ENCODE measurements at regions not wholly inside any gene's neighbourhood (a gene's known extent, or its start where the extent isn't known, plus 50 kb on each side); places are given as distances from the start of the nearest gene placed in this dataset.
A peak's percentile ranks its signal among the peaks of the same experiment; 100 is the strongest.
"Not testable (repeated sequence)": the region's sequence is repeated elsewhere in the genome, so short reads cannot be mapped to it uniquely, and the experiment has no call there.

- not testable (repeated sequence) for DNase-seq (ENCODE audit: low read depth, low spot score); H3K9me3 Mint-ChIP-seq; H3K4me3 Mint-ChIP-seq; H3K27ac Mint-ChIP-seq (ENCODE audit: unreplicated experiment); H3K36me3 Mint-ChIP-seq (ENCODE audit: low read depth); H3K4me1 Mint-ChIP-seq
- H3K27me3 Mint-ChIP-seq (ENCODE audit: low read depth): peaks cover 21% of the 10 kb centered on the region
Measured at GRCh38 chr17:20842012-20842411, 200.8 kb downstream of the USP22 start.

GRCh38 chr17:20843261-20843660 lies 199.6 kb downstream of the USP22 start:
- peaks cover 24% of the 10 kb centered on the region for H3K27me3 Mint-ChIP-seq (ENCODE audit: low read depth)
- H3K36me3 Mint-ChIP-seq (ENCODE audit: low read depth); H3K4me1 Mint-ChIP-seq; DNase-seq (ENCODE audit: low read depth, low spot score); H3K9me3 Mint-ChIP-seq; H3K27ac Mint-ChIP-seq (ENCODE audit: unreplicated experiment): not testable (repeated sequence)
- peak overlapping the region; percentile 49 for H3K4me3 Mint-ChIP-seq

GRCh38 chr17:20843799-20844553 lies 198.8 kb downstream of the USP22 start:
- DNase-seq (ENCODE audit: low read depth, low spot score): peak; percentile 35
- H3K4me1 Mint-ChIP-seq: not testable (repeated sequence)

GRCh38 chr17:20848869-20849443 lies 193.9 kb downstream of the USP22 start:
- TF ChIP-seq CTCF (conservative IDR thresholded peaks at IDR 0.05): peak; percentile 71
- Mint-ChIP-seq H3K27me3 (ENCODE audit: low read depth) (peaks cover 25% of the 10 kb centered on the region), H3K4me3 (peak overlapping the region; percentile 50)
- not testable (repeated sequence) for H3K4me1 Mint-ChIP-seq; H3K9me3 Mint-ChIP-seq; H3K36me3 Mint-ChIP-seq (ENCODE audit: low read depth); DNase-seq (ENCODE audit: low read depth, low spot score); H3K27ac Mint-ChIP-seq (ENCODE audit: unreplicated experiment)

More at GRCh38 chr17:20843799-20844553, 198.8 kb downstream of the USP22 start:
- peaks cover 26% of the 10 kb centered on the region for H3K27me3 Mint-ChIP-seq (ENCODE audit: low read depth)
- H3K27ac Mint-ChIP-seq (ENCODE audit: unreplicated experiment); H3K9me3 Mint-ChIP-seq; H3K36me3 Mint-ChIP-seq (ENCODE audit: low read depth): not testable (repeated sequence)
- peak overlapping the region; percentile 57 for H3K4me3 Mint-ChIP-seq

GRCh38 chr17:20851591-20852238 lies 191.1 kb downstream of the USP22 start:
- not testable (repeated sequence) for H3K4me3 Mint-ChIP-seq, H3K4me1 Mint-ChIP-seq

GRCh38 chr17:20852239-20852989 lies 190.4 kb downstream of the USP22 start:
- H3K4me1 Mint-ChIP-seq: no peaks in the 10 kb centered on the region
- peak; percentile 44 for DNase-seq (ENCODE audit: low read depth, low spot score)
- H3K9me3 Mint-ChIP-seq: no peaks in the 10 kb centered on the region
- no peak overlapping the region for H3K4me3 Mint-ChIP-seq
- H3K36me3 Mint-ChIP-seq (ENCODE audit: low read depth): no peaks in the 10 kb centered on the region
- TF ChIP-seq CTCF (conservative IDR thresholded peaks at IDR 0.05): no peak
- H3K27me3 Mint-ChIP-seq (ENCODE audit: low read depth): peaks cover 20% of the 10 kb centered on the region
- H3K27ac Mint-ChIP-seq (ENCODE audit: unreplicated experiment): peak overlapping the region; percentile 78

More at GRCh38 chr17:20851591-20852238, 191.1 kb downstream of the USP22 start:
- DNase-seq (ENCODE audit: low read depth, low spot score); H3K9me3 Mint-ChIP-seq; H3K36me3 Mint-ChIP-seq (ENCODE audit: low read depth): not testable (repeated sequence)
- Mint-ChIP-seq H3K27me3 (ENCODE audit: low read depth) (peaks cover 20% of the 10 kb centered on the region), H3K27ac (ENCODE audit: unreplicated experiment) (peak overlapping the region; percentile 91)

- Mint-ChIP-seq H3K36me3 (ENCODE audit: low read depth) (no peaks in the 10 kb centered on the region), H3K9me3 (no peaks in the 10 kb centered on the region), H3K27me3 (ENCODE audit: low read depth) (peaks cover 17% of the 10 kb centered on the region), H3K27ac (ENCODE audit: unreplicated experiment) (no peak overlapping the region), H3K4me3 (no peak overlapping the region), H3K4me1 (no peaks in the 10 kb centered on the region)
- no peak for DNase-seq (ENCODE audit: low read depth, low spot score)
- TF ChIP-seq CTCF (conservative IDR thresholded peaks at IDR 0.05): no peak
Measured at GRCh38 chr17:20852990-20853370, 189.8 kb downstream of the USP22 start.

- not testable (repeated sequence) for DNase-seq (ENCODE audit: low read depth, low spot score); H3K4me1 Mint-ChIP-seq; H3K4me3 Mint-ChIP-seq; H3K27ac Mint-ChIP-seq (ENCODE audit: unreplicated experiment); H3K9me3 Mint-ChIP-seq; H3K27me3 Mint-ChIP-seq (ENCODE audit: low read depth); H3K36me3 Mint-ChIP-seq (ENCODE audit: low read depth)
Measured at GRCh38 chr17:20855910-20856470, 186.8 kb downstream of the USP22 start.

GRCh38 chr17:20866444-20867209 lies 176.2 kb downstream of the USP22 start:
- not testable (repeated sequence) for H3K27ac Mint-ChIP-seq (ENCODE audit: unreplicated experiment); DNase-seq (ENCODE audit: low read depth, low spot score); H3K9me3 Mint-ChIP-seq; H3K36me3 Mint-ChIP-seq (ENCODE audit: low read depth)
- Mint-ChIP-seq H3K27me3 (ENCODE audit: low read depth) (peaks cover 27% of the 10 kb centered on the region), H3K4me1 (peaks cover 17% of the 10 kb centered on the region), H3K4me3 (peak overlapping the region; percentile 48)
